DMS 273 (cell line): ENCODE measurements at regions not wholly inside any gene's neighbourhood (a gene's known extent, or its start where the extent isn't known, plus 50 kb on each side); places are given as distances from the start of the nearest gene placed in this dataset.

Source experiments
- DNase-seq: peaks from one replicate; lab custom pipeline; 2025; ENCODE audit not compliant: unreplicated experiment; lab: John Stamatoyannopoulos, UW

GRCh38 chr3:69538281-69538680 is 152.4 kb upstream of the FRMD4B start:
- DNase-seq: no peak

- DNase-seq: no peak
These were observed 150.6 kb upstream of the FRMD4B start for GRCh38 chr3:69536306-69537020.

DNA sequence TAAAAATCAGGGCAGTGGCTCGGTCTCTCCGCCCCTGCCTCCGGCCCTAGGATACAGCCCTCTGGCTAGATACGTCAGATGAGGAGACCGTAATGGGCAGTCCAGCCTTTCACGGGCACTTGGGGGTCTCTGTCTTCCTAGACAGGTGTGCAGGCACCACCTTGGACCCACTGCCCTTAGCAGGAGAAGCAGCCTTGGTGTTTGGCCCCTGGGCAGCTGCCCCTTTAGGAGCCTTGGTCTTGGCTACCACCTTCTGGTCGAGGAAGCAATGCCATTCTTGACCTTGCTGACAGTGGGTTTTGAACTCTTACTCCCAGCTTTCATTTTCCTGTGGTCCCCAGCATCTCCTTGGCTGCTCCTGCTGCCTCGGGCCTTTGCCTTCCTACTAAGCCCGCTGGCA is 149.7 kb upstream of the FRMD4B start:
- no peak for DNase-seq

- DNase-seq: peak; percentile 1
These were observed 146.8 kb upstream of the FRMD4B start for GRCh38 chr3:69532547-69533224.

- DNase-seq: no peak
These were observed 146.0 kb upstream of the FRMD4B start for GRCh38 chr3:69531576-69532546.

GRCh38 chr3:69530554-69530953 is 144.7 kb upstream of the FRMD4B start:
- DNase-seq: no peak

DNA sequence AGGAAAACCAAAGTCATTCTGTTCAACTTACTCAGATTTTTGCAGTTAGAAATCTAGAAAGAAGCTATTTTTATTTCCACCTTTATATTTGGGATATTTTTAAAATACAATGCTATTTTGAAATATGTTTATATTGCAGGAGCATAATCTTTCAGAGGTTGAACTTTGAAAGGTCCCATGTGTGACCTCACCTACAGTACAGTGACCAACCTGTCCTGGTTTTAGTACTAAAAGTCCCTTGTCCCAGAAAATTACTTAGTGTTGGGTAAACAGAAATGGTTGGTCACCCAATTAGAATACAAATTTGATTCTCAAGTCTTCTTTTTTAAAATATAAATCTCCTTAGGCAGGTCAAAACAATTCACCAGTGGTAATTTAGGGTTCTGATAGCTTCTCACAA is 141.6 kb upstream of the FRMD4B start:
- DNase-seq: no peak

GRCh38 chr3:69524816-69525215 is 138.9 kb upstream of the FRMD4B start:
- no peak for DNase-seq

DNA sequence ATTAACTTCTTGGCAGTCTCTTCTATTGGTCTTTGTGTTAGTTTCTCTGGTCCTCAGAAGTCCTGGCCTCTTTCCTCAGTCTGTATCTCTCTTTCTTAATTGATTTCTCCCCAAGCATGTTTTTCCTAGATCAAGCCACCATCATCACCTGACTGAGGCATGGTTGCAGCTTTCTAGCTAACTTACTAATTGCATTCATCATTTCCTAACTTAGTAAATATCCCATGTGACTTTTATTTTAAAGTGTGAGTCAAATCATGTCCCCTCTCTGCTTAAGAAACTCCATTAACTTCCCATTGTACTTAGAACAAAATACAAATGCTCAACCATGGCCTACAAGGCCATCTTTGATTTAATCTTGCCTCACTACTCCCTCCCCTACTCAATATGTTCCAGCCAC is 135.4 kb upstream of the FRMD4B start:
- no peak for DNase-seq

- DNase-seq: peak; percentile 57
These were observed 125.5 kb upstream of the FRMD4B start for GRCh38 chr3:69511361-69511760.

DNA sequence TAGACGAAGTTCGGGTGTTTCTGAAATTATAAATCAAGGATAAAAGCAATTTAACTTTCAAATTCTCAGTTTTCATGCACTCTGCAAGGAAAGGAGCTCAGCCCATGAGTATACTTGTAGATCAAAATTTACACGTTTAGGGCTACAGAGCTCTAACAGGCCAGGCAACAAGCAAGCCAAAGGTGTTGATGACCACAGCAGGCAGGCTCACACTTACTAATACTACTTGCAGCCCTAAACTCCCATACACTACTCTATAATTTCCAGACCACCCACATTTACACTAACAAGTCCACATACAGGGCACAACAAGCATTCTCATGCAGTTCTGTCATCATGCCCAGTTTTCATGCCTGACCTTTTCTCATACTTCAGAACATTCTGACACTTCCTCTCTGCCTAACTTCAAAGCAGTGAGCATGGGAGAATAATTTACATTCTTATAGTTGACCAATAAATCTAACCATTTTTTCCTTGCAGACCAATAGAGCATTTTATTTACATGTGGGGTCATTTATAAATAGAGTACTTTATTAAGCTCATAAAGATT is 124.7 kb upstream of the FRMD4B start:
- no peak for DNase-seq

- DNase-seq: no peak
These were observed 123.4 kb upstream of the FRMD4B start for GRCh38 chr3:69509288-69509687.

GRCh38 chr3:69505770-69506407 is 120.0 kb upstream of the FRMD4B start:
- peak; percentile 1 for DNase-seq

GRCh38 chr3:69504232-69504631 is 118.3 kb upstream of the FRMD4B start:
- DNase-seq: no peak

- DNase-seq: no peak
These were observed 114.7 kb upstream of the FRMD4B start for GRCh38 chr3:69500604-69501003.

DNA sequence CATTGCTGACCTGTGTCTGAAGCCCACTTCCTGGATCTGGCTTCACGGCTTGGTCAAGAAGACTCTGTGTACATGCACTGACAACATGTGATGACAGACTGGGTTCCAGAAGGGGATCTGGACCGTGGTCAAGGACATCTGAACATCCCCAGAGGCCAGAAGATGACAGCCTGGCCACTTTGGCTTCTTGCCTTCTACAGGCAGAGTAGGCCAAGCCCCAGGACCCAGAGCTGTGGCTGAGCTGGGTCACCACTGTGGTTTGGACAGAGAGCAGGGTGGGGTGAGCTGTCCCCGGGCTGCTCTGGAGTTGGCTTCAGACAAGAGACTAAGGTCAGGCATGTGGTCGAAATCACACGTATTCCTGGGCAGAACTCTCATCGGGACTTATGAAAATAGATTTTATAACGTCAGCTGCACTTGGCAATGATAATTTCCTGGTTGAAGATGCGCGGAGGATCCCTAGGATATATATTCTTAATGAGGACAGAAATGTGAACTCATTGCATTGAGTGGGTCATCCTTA is 114.1 kb upstream of the FRMD4B start:
- no peak for DNase-seq

- DNase-seq: no peak
These were observed 113.5 kb upstream of the FRMD4B start for GRCh38 chr3:69499422-69499821.

- no peak for DNase-seq
These were observed 111.0 kb upstream of the FRMD4B start for GRCh38 chr3:69496856-69497255.

DNA sequence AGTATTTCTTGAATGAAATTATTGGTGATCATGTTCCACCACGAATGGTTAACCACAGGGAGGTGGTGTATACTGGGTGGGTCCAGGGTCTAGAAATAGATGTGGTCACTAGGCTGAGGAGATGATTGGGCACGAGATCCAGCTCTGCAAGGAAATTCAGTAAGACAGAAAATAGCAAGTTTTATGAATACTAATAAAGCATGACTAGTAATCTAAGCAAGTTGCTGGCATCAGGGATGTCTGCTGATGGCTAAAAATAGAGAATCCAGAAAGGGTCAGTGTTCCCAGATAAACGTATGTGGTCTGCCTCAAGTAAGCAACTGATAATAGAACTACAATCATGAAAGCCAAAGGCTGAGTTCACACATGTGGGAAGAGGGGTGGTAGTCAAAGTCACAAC is 108.3 kb upstream of the FRMD4B start:
- DNase-seq: no peak

DNA sequence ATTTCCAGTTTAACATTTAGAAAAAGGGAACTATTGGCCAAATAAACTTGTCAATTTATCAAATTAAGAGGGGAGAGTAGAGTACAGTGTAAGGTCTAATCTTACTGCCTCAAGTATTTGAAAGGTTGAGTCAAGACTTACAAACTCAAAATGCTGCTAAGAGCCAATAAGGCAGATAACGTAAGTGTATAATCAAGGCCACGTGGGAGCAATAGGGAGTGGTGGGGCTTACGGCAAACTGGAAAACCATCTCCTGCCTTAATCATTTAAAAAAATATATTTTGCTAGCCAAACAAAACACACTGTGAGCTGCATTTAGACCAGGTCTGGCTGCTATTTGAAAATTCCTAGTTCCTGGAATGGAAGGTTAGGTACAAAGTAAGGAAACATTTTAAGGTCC is 107.3 kb upstream of the FRMD4B start:
- no peak for DNase-seq

GRCh38 chr3:69491975-69492374 is 106.1 kb upstream of the FRMD4B start:
- peak; percentile 1 for DNase-seq
